ENCODE measurements at regions not wholly inside any gene's neighbourhood (a gene's known extent, or its start where the extent isn't known, plus 50 kb on each side); places are given as distances from the start of the nearest gene placed in this dataset.

GRCh38 chr1:172717722-172718465 is 59.0 kb downstream of the FASLG start:
- TF ChIP-seq EZH2 (IDR thresholded peaks at IDR 0.05; ENCODE audit: low read length): no peak
- TF ChIP-seq, protein P1, sequence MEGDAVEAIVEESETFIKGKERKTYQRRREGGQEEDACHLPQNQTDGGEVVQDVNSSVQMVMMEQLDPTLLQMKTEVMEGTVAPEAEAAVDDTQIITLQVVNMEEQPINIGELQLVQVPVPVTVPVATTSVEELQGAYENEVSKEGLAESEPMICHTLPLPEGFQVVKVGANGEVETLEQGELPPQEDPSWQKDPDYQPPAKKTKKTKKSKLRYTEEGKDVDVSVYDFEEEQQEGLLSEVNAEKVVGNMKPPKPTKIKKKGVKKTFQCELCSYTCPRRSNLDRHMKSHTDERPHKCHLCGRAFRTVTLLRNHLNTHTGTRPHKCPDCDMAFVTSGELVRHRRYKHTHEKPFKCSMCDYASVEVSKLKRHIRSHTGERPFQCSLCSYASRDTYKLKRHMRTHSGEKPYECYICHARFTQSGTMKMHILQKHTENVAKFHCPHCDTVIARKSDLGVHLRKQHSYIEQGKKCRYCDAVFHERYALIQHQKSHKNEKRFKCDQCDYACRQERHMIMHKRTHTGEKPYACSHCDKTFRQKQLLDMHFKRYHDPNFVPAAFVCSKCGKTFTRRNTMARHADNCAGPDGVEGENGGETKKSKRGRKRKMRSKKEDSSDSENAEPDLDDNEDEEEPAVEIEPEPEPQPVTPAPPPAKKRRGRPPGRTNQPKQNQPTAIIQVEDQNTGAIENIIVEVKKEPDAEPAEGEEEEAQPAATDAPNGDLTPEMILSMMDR (optimal IDR thresholded peaks at IDR 0.05 in 1 of 3, IDR thresholded peaks at IDR 0.05 in 1 of 3, conservative IDR thresholded peaks at IDR 0.05 in 1 of 3; ENCODE audit: extremely low read depth in 1 of 3, insufficient read depth in 2 of 3, low read length in 3 of 3): no peak
